Right cardiac atrium (tissue), 5 donors: ENCODE measurements at regions not wholly inside any gene's neighbourhood (a gene's known extent, or its start where the extent isn't known, plus 50 kb on each side); places are given as distances from the start of the nearest gene placed in this dataset.

Source experiments
- ATAC-seq, 2 donors: fragments of 200-7000 bp; cut with Tn5 transposase; one replicate each; pipeline versions ENCODE4 v1.8.0 to v1.9.1; 2020; ENCODE audit warnings: moderate library complexity in 2 of 2, mild to moderate bottlenecking in 1 of 2
- DNase-seq, 3 donors: peaks; one replicate each; pipeline ENCODE4 v3.0.0-alpha.2; 2020
- H3K27ac ChIP-seq: one replicate; pipeline ENCODE4 v1.5.1; 2013; ENCODE audit warnings: mild to moderate bottlenecking, low read length, control low read depth, moderate library complexity
- H3K27me3 ChIP-seq: one replicate; pipeline ENCODE4 v1.6.1; 2013; ENCODE audit not compliant: control insufficient read depth, insufficient read depth
- H3K4me1 ChIP-seq: one replicate; pipeline ENCODE4 v1.6.1; 2013; ENCODE audit warnings: low read length; ENCODE audit not compliant: control insufficient read depth, insufficient read depth
- H3K4me3 ChIP-seq: one replicate; pipeline ENCODE4 v1.5.1; 2013; ENCODE audit warnings: low read length, control low read depth
- H3K9me3 ChIP-seq: one replicate; pipeline ENCODE4 v1.6.1; 2013; ENCODE audit warnings: low read length; ENCODE audit not compliant: control insufficient read depth
- WGBS: extraction: QIAGEN DNeasy Blood & Tissue Kit; methylation state at CpG from one replicate; pipeline ENCODE4 v1.1.7; 2013; 5-methylcytosine and 5-hydroxymethylcytosine counted together
- intact Hi-C, 4 donors: fragments of 100-400 bp; cut with DNase I; formaldehyde crosslinking; loops; one replicate each; pipeline versions ENCODE4 v1.11.0 to v1.14.0; 2022 to 2023
- donor health status: healthy with polysubstance abuse.
- donor health status: DM: no; HTN: yes; CAD: no.
- donor health status: DM: no; HTN: no; CAD: no.
- donor health status: DM: no; HTN: yes; CAD: no; lungs with severe emphysema.
- donor health status: DM: yes; HTN: yes; CAD: no.

DNA sequence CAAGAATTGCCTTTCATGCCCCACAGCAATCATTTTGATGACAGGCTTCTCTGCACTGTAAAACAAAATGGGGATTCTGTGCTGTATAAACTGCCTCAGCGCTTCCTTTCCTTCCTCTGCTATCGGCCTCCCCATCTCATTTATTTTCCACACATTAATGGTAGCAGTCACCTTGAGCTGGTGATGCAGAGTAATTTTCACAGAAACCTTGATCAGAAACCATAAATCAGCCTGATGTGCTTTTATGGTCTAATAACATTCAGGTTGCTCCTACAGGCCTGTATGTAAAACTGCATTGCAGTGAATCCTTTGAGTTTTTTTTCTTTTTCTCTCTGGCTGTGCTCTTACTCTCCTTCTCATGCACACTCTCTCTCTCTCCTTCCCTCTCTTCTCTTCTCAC lies 578.4 kb upstream of the STXBP6 start:
- Histone ChIP-seq H3K27me3 (no peaks in the 10 kb centered on the region), H3K9me3 (no peaks in the 10 kb centered on the region), H3K27ac (no peak overlapping the region), H3K4me1 (no peaks in the 10 kb centered on the region), H3K4me3 (no peak overlapping the region)
- ATAC-seq = no peak
- intact Hi-C loops = no loop called here
- 87% methylated on average over 2 of the region's 2 CpGs for WGBS
- no peak for DNase-seq

DNA sequence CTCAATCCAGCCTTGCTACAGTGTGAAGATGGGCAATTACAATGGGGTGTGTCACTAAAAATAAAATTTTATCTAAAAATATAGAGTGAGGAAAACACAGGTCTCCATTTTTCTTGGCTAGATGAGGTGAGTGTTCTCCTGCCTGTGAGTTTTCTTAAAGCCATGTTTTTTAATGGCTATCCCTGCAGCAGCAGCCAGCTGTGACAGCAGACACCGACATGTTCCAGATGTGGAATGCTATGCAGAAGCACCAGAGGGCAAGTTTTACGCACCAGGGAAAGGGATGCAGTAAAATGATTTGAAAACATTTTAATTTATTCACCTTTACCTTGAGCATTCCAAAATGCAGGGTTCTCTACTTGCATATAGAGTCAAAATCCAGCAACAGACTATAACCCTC lies 577.0 kb upstream of the STXBP6 start:
- Histone ChIP-seq H3K27me3 (no peaks in the 10 kb centered on the region), H3K4me1 (no peaks in the 10 kb centered on the region), H3K9me3 (no peaks in the 10 kb centered on the region), H3K27ac (no peak overlapping the region), H3K4me3 (no peak overlapping the region)
- 47% methylated on average over 2 of the region's 2 CpGs for WGBS
- ATAC-seq = no peak
- DNase-seq = no peak
- intact Hi-C loops = no loop called here

GRCh38 chr14:25622763-25623162 lies 572.8 kb upstream of the STXBP6 start:
- H3K27me3 ChIP-seq = no peaks in the 10 kb centered on the region
- H3K27ac ChIP-seq = no peak overlapping the region
- DNase-seq = no peak
- WGBS = 34% methylated on average over 1 of the region's 1 CpG
- no peak overlapping the region for H3K4me3 ChIP-seq
- no peak for ATAC-seq
- H3K4me1 ChIP-seq = no peaks in the 10 kb centered on the region
- no peaks in the 10 kb centered on the region for H3K9me3 ChIP-seq
- intact Hi-C loops = no loop called here

- no peak overlapping the region for H3K4me3 ChIP-seq
- intact Hi-C loops = no loop called here
- H3K9me3 ChIP-seq = no peaks in the 10 kb centered on the region
- H3K27me3 ChIP-seq = no peaks in the 10 kb centered on the region
- no peak for ATAC-seq
- no peak overlapping the region for H3K27ac ChIP-seq
- no peak for DNase-seq
- no peaks in the 10 kb centered on the region for H3K4me1 ChIP-seq
These were observed 570.6 kb upstream of the STXBP6 start for GRCh38 chr14:25620515-25620914.

GRCh38 chr14:25615174-25615573 lies 565.2 kb upstream of the STXBP6 start:
- Histone ChIP-seq H3K9me3 (no peaks in the 10 kb centered on the region), H3K27ac (no peak overlapping the region), H3K27me3 (no peaks in the 10 kb centered on the region), H3K4me3 (no peak overlapping the region), H3K4me1 (no peaks in the 10 kb centered on the region)
- DNase-seq = no peak
- ATAC-seq = no peak
- intact Hi-C loops = no loop called here

GRCh38 chr14:25607192-25607591 lies 557.2 kb upstream of the STXBP6 start:
- Histone ChIP-seq H3K9me3 (peaks cover 1% of the 10 kb centered on the region), H3K4me3 (no peak overlapping the region), H3K27me3 (no peaks in the 10 kb centered on the region), H3K4me1 (no peaks in the 10 kb centered on the region), H3K27ac (no peak overlapping the region)
- DNase-seq = no peak
- intact Hi-C loops = no loop called here
- ATAC-seq = no peak
- 25% methylated on average over 3 of the region's 3 CpGs for WGBS

DNA sequence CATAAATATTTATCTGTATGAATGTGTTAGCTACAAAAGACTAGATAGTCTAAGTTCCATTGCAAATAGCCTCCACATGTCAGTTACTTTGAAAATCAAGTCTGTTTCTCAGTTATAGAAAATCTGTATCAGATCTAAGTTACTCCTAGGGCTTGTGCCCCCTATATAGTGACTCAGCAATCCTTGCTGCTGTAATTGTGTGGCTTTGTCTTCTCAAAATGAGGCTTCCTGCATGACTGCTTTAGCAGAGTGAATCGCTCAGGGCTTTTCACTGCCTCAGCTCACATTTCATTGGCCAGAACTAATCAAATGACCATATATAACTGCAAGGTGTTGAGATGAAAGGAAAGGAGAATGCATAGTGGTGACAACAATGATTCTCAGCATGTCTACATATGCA lies 552.2 kb upstream of the STXBP6 start:
- 71% methylated on average over 1 of the region's 1 CpG for WGBS
- Histone ChIP-seq H3K27me3 (no peaks in the 10 kb centered on the region), H3K4me3 (no peak overlapping the region), H3K9me3 (peaks cover 1% of the 10 kb centered on the region), H3K4me1 (no peaks in the 10 kb centered on the region), H3K27ac (no peak overlapping the region)
- DNase-seq (no peak), ATAC-seq (no peak)
- intact Hi-C loops = no loop called here

DNA sequence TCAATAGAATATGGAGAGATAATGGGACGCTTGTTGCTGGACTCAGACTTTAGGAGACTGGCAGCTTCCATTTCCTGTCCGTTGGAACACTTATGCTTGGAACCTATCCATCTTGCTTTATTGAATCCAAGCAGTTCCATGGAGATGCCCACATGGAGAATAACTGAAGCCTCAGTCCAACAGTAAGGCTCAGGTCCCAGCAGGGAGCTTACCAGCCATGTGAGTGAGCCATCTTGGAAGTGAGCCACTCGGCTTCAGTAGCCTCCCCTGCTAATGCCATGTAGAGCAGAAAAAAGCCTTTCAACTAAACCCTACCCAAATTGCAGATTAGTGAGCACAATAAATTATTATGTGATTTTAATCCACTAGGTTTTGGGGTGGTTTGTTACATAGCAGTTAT lies 538.8 kb upstream of the STXBP6 start:
- WGBS = 65% methylated on average over 3 of the region's 3 CpGs
- ATAC-seq (no peak), DNase-seq (no peak)
- Histone ChIP-seq H3K27ac (no peak overlapping the region), H3K4me1 (no peaks in the 10 kb centered on the region), H3K4me3 (no peak overlapping the region), H3K27me3 (no peaks in the 10 kb centered on the region), H3K9me3 (no peaks in the 10 kb centered on the region)
- intact Hi-C loops = no loop called here

DNA sequence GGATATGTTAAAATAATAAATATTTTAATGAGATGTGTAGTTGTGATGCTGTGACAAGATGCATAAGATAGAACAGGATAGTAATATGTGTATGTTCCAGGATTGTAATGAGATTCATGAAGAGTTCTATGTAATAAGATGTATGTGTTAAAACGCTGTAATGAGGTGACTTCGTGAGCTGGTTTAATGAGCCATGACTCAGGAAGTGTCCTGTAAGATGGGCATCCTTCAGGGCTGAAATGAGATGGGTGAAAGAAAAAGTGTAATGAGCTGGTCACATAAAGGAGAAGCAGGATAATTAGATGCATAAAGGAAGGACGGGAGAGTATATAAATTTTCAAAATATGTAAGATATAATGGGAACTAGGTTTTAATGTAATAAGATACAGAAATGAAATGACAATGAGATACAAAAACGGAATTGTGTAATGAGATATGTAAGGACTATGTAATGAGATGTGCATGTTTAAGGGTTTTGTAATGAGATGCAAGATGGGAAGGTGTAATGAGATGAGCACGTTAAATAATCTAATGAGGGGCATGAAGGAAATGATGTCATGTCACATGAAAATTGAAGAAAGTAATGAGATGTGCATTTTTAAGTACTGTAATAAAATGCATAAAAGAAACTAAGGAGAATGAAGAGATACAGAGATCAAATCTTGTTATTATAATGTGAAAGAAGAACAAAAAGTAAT lies 524.8 kb upstream of the STXBP6 start:
- WGBS = 72% methylated on average over 5 of the region's 5 CpGs
- Histone ChIP-seq H3K4me1 (no peaks in the 10 kb centered on the region), H3K4me3 (no peak overlapping the region), H3K27ac (no peak overlapping the region), H3K9me3 (no peaks in the 10 kb centered on the region), H3K27me3 (no peaks in the 10 kb centered on the region)
- DNase-seq (no peak), ATAC-seq (no peak)
- intact Hi-C loops = no loop called here

DNA sequence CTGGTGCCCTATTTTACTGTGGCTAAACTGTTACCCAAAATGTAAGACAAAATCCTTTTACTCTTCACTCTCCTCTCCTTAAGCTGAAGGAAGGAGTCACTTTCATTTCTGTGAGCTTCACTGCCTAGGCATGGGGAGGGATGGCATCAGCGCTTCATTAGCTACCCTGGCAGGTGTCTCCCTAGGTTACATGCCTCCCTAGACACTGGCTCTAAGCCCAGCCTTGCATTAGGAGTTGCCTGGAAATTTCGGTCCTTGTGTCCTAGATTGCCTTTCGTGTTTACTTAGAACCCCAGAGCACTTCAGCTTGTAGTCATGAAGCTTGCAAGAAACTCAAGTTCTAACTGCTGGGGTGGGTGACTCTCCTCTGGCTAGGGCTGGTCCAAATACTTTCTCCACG lies 520.5 kb upstream of the STXBP6 start:
- no peak for DNase-seq
- Histone ChIP-seq H3K27me3 (no peaks in the 10 kb centered on the region), H3K4me3 (no peak overlapping the region), H3K9me3 (no peaks in the 10 kb centered on the region), H3K27ac (no peak overlapping the region), H3K4me1 (no peaks in the 10 kb centered on the region)
- no peak for ATAC-seq
- intact Hi-C loops = no loop called here
- 74% methylated on average over 4 of the region's 4 CpGs for WGBS

DNA sequence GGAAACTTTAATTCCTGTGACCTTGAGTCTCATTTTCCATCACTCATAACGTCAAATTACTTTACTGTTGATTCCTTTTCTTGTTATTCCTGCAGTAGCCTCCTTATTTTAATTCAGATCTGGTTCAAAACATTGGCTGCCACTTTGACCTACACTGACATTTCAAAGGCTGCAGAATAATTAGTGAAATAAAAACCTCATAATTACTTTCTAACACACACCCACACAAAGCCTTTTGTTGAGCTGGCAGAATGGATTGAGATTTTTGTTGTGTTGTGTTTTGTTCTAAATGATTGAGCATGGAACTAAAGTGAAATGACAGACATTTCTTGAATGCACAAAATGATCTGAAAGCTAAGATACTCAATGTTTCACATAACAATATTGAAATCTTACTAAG lies 507.5 kb upstream of the STXBP6 start:
- no peaks in the 10 kb centered on the region for H3K27me3 ChIP-seq
- H3K4me1 ChIP-seq = no peaks in the 10 kb centered on the region
- ATAC-seq (no peak), DNase-seq (no peak)
- no peaks in the 10 kb centered on the region for H3K9me3 ChIP-seq
- WGBS = 44% methylated on average over 1 of the region's 1 CpG
- no peak overlapping the region for H3K4me3 ChIP-seq
- intact Hi-C loops = no loop called here
- no peak overlapping the region for H3K27ac ChIP-seq

DNA sequence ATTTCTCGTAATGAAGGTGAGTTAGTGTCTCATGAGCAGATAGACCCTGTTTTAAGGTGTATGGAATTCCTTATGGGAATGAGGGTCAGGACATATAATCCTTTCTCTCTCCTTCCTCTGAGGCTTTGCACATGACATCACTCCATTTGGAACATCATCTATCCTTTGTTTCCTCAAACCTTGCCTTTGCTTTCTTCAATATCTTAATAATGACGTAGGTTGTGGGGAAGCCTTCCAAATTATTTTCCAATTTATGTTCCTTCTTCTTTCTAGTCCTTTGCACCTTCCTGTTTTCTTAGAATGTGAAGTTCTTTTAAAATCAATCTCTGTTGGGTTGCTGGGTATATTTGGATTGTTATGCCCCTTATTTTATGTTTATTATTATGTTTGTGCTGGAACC lies 502.9 kb upstream of the STXBP6 start:
- WGBS = 44% methylated on average over 2 of the region's 2 CpGs
- Histone ChIP-seq H3K9me3 (no peaks in the 10 kb centered on the region), H3K27me3 (no peaks in the 10 kb centered on the region), H3K4me1 (no peaks in the 10 kb centered on the region), H3K4me3 (no peak overlapping the region), H3K27ac (no peak overlapping the region)
- no peak for DNase-seq
- no peak for ATAC-seq
- intact Hi-C loops = no loop called here
